Liver (tissue), 8 donors: ENCODE measurements at regions not wholly inside any gene's neighbourhood (a gene's known extent, or its start where the extent isn't known, plus 50 kb on each side); places are given as distances from the start of the nearest gene placed in this dataset.

Experiments
- DNase-seq: peaks from one replicate; pipeline ENCODE4 v3.0.0-alpha.2; 2017; ENCODE audit warnings: low spot score
- H3K27ac ChIP-seq, 2 donors: one replicate each; pipeline ENCODE4 v1.7.0; 2013; ENCODE audit warnings: inconsistent platforms in 2 of 2, low read length in 2 of 2, control low read depth in 1 of 2, low read depth in 1 of 2, mild to moderate bottlenecking in 1 of 2
- H3K27me3 ChIP-seq, 4 donors: one replicate each; pipeline versions ENCODE4 v1.6.1 to v1.7.0; 2013; ENCODE audit warnings: low read length in 3 of 4, inconsistent platforms in 1 of 4, mild to moderate bottlenecking in 1 of 4, moderate library complexity in 1 of 4; ENCODE audit not compliant: control insufficient read depth in 4 of 4, insufficient read depth in 4 of 4
- H3K36me3 ChIP-seq, 4 donors: one replicate each; pipeline versions ENCODE4 v1.6.1 to v1.7.0; 2013; ENCODE audit warnings: low read length in 3 of 4, mild to moderate bottlenecking in 3 of 4, low read depth in 1 of 4, moderate library complexity in 1 of 4; ENCODE audit not compliant: control insufficient read depth in 4 of 4, insufficient read depth in 3 of 4
- H3K4me1 ChIP-seq, 4 donors: one replicate each; pipeline versions ENCODE4 v1.6.1 to v1.7.0; 2013; ENCODE audit warnings: low read length in 3 of 4, mild to moderate bottlenecking in 3 of 4, moderate library complexity in 1 of 4; ENCODE audit not compliant: control insufficient read depth in 4 of 4, insufficient read depth in 4 of 4
- H3K4me3 ChIP-seq, 3 donors: one replicate each; pipeline versions ENCODE4 v1.6.1 to v1.7.0; 2013; ENCODE audit warnings: low read length in 3 of 3, control low read depth in 1 of 3, low read depth in 1 of 3, mild to moderate bottlenecking in 1 of 3
- H3K9ac ChIP-seq, 2 donors: one replicate each; pipeline ENCODE4 v1.7.0; 2013; ENCODE audit warnings: low read length in 2 of 2, mild to moderate bottlenecking in 2 of 2, moderate library complexity in 2 of 2, control low read depth in 1 of 2, low read depth in 1 of 2
- H3K9me3 ChIP-seq, 4 donors: one replicate each; pipeline versions ENCODE4 v1.6.1 to v1.7.0; 2013; ENCODE audit warnings: low read length in 3 of 4; ENCODE audit not compliant: control insufficient read depth in 4 of 4
- ATF3 ChIP-seq: IDR thresholded peaks from 2 replicates; pipeline ENCODE4 v1.6.1; 2016; ENCODE audit warnings: antibody characterized with exemption
- CTCF ChIP-seq: fragments of 150-350 bp; IDR thresholded peaks from 2 replicates; pipeline ENCODE4 v1.5.1; 2017; ENCODE audit warnings: improper control_type of control experiment, low read depth, low read length; ENCODE audit not compliant: missing input control
- EGR1 ChIP-seq, 2 donors: IDR thresholded peaks; 2 replicates each; pipeline ENCODE4 v1.6.1; 2016 to 2018; ENCODE audit warnings: antibody characterized with exemption in 2 of 2, low read depth in 2 of 2
- FOXA1 ChIP-seq: IDR thresholded peaks from 2 replicates; pipeline ENCODE4 v1.6.1; 2016; ENCODE audit warnings: antibody characterized with exemption
- FOXA2 ChIP-seq: IDR thresholded peaks from 2 replicates; pipeline ENCODE4 v1.6.1; 2016; ENCODE audit warnings: antibody characterized with exemption
- GABPA ChIP-seq, 2 donors: IDR thresholded peaks in 1 of 2; conservative IDR thresholded peaks in 1 of 2; 2 replicates each; pipeline ENCODE4 v1.6.1; 2016; ENCODE audit warnings: antibody characterized with exemption in 2 of 2, mild to moderate bottlenecking in 1 of 2, moderate library complexity in 1 of 2
- HNF4A ChIP-seq, 2 donors: conservative IDR thresholded peaks; 2 replicates each; pipeline ENCODE4 v1.6.1; 2016; ENCODE audit warnings: antibody characterized with exemption in 2 of 2, mild to moderate bottlenecking in 2 of 2
- HNF4G ChIP-seq: IDR thresholded peaks from 2 replicates; pipeline ENCODE4 v1.6.1; 2016; ENCODE audit warnings: antibody characterized with exemption
- JUND ChIP-seq, 2 donors: IDR thresholded peaks; 2 replicates each; pipeline ENCODE4 v1.6.1; 2016; ENCODE audit warnings: antibody characterized with exemption in 2 of 2
- MAX ChIP-seq: IDR thresholded peaks from 2 replicates; pipeline ENCODE4 v1.6.1; 2016; ENCODE audit warnings: antibody characterized with exemption
- NR2F2 ChIP-seq: IDR thresholded peaks from 2 replicates; pipeline ENCODE4 v1.6.1; 2016; ENCODE audit warnings: antibody characterized with exemption
- RAD21 ChIP-seq, 2 donors: IDR thresholded peaks; 2 replicates each; pipeline ENCODE4 v1.6.1; 2016; ENCODE audit warnings: antibody characterized with exemption in 2 of 2, mild to moderate bottlenecking in 2 of 2
- REST ChIP-seq: IDR thresholded peaks from 2 replicates; pipeline ENCODE4 v1.6.1; 2016; ENCODE audit warnings: antibody characterized with exemption, mild to moderate bottlenecking
- RXRA ChIP-seq, 2 donors: IDR thresholded peaks; 2 replicates each; pipeline ENCODE4 v1.6.1; 2017 to 2018; ENCODE audit warnings: antibody characterized with exemption in 2 of 2, mild to moderate bottlenecking in 1 of 2
- SP1 ChIP-seq: IDR thresholded peaks from 2 replicates; pipeline ENCODE4 v1.6.1; 2018; ENCODE audit warnings: antibody characterized with exemption, mild to moderate bottlenecking
- TAF1 ChIP-seq: conservative IDR thresholded peaks from 2 replicates; pipeline ENCODE4 v1.6.1; 2016; ENCODE audit warnings: antibody characterized with exemption, mild to moderate bottlenecking
- YY1 ChIP-seq: IDR thresholded peaks from 2 replicates; pipeline ENCODE4 v1.6.1; 2016; ENCODE audit warnings: antibody characterized with exemption, mild to moderate bottlenecking
- ZBTB33 ChIP-seq: IDR thresholded peaks from 2 replicates; pipeline ENCODE4 v1.6.1; 2016; ENCODE audit warnings: antibody characterized with exemption
- WGBS: extraction: QIAGEN DNeasy Blood & Tissue Kit; methylation state at CpG from one replicate; pipeline ENCODE4 v1.1.7; 2013; 5-methylcytosine and 5-hydroxymethylcytosine counted together
- donor health status: healthy.
- donor health status: healthy.
- donor health status: healthy.
- donor health status: healthy.
- donor health status: healthy.

GRCh38 chr6:19771753-19772336 is 65.3 kb upstream of the ID4 start:
- Histone ChIP-seq H3K4me1 (no peaks in the 10 kb centered on the region), H3K9me3 (no peaks in the 10 kb centered on the region), H3K36me3 (no peaks in the 10 kb centered on the region), H3K27ac (no peak overlapping the region), H3K9ac (no peak overlapping the region), H3K4me3 (no peak overlapping the region), H3K27me3 (no peaks in the 10 kb centered on the region)
- no peak for DNase-seq
- 72% methylated on average over 5 of the region's 5 CpGs for WGBS
- TF ChIP-seq GABPA (IDR thresholded peaks at IDR 0.05 in 1 of 2, conservative IDR thresholded peaks at IDR 0.05 in 1 of 2) = no peak
- TF ChIP-seq FOXA1 = no peak
- no peak for TF ChIP-seq NR2F2
- TF ChIP-seq ATF3 = no peak
- no peak for TF ChIP-seq HNF4G
- no peak for TF ChIP-seq YY1
- no peak for TF ChIP-seq ZBTB33
- no peak for TF ChIP-seq REST
- TF ChIP-seq EGR1 (IDR thresholded peaks at IDR 0.05; ENCODE audit: low read depth in 2 of 2) = no peak
- TF ChIP-seq TAF1 = no peak
- no peak for TF ChIP-seq JUND (IDR thresholded peaks at IDR 0.05)
- no peak for TF ChIP-seq CTCF

- H3K9ac ChIP-seq = no peak overlapping the region
- no peak overlapping the region for H3K4me3 ChIP-seq
- H3K9me3 ChIP-seq = no peaks in the 10 kb centered on the region
- no peaks in the 10 kb centered on the region for H3K27me3 ChIP-seq
- no peaks in the 10 kb centered on the region for H3K36me3 ChIP-seq
- TF ChIP-seq EGR1 (IDR thresholded peaks at IDR 0.05; ENCODE audit: low read depth in 2 of 2) (no peak), ZBTB33 (no peak), HNF4A (conservative IDR thresholded peaks at IDR 0.05) (no peak), YY1 (no peak), SP1 (no peak), HNF4G (no peak), MAX (no peak), CTCF (no peak), RXRA (IDR thresholded peaks at IDR 0.05) (no peak), RAD21 (IDR thresholded peaks at IDR 0.05) (no peak), TAF1 (no peak), FOXA2 (no peak), ATF3 (no peak)
- no peak for DNase-seq
- H3K27ac ChIP-seq = no peak overlapping the region
- no peaks in the 10 kb centered on the region for H3K4me1 ChIP-seq
Observed at GRCh38 chr6:19772891-19773290, 64.3 kb upstream of the ID4 start.
